Lower leg skin (tissue), 3 donors: ENCODE measurements at regions not wholly inside any gene's neighbourhood (a gene's known extent, or its start where the extent isn't known, plus 50 kb on each side); places are given as distances from the start of the nearest gene placed in this dataset.

Experiments
- POLR2A ChIP-seq, 2 donors: fragments of 450-650 bp; IDR thresholded peaks; one replicate each; pipeline ENCODE4 v1.6.1; 2016 to 2017; ENCODE audit warnings: antibody characterized with exemption in 2 of 2, mild to moderate bottlenecking in 1 of 2, moderate library complexity in 1 of 2
- TF ChIP-seq, protein P1 (sequence below), 3 donors: fragments of 450-650 bp; IDR thresholded peaks; one replicate each; pipeline ENCODE4 v1.5.1; 2016; ENCODE audit warnings: antibody characterized with exemption in 3 of 3, mild to moderate bottlenecking in 3 of 3, moderate library complexity in 2 of 3

GRCh38 chr2:174688079-174688478, 76.2 kb downstream of the CHRNA1 start:
- TF ChIP-seq, protein P1, sequence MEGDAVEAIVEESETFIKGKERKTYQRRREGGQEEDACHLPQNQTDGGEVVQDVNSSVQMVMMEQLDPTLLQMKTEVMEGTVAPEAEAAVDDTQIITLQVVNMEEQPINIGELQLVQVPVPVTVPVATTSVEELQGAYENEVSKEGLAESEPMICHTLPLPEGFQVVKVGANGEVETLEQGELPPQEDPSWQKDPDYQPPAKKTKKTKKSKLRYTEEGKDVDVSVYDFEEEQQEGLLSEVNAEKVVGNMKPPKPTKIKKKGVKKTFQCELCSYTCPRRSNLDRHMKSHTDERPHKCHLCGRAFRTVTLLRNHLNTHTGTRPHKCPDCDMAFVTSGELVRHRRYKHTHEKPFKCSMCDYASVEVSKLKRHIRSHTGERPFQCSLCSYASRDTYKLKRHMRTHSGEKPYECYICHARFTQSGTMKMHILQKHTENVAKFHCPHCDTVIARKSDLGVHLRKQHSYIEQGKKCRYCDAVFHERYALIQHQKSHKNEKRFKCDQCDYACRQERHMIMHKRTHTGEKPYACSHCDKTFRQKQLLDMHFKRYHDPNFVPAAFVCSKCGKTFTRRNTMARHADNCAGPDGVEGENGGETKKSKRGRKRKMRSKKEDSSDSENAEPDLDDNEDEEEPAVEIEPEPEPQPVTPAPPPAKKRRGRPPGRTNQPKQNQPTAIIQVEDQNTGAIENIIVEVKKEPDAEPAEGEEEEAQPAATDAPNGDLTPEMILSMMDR (IDR thresholded peaks at IDR 0.05): no peak
- TF ChIP-seq POLR2A (IDR thresholded peaks at IDR 0.05): no peak
